IMR-90 (cell line): ENCODE measurements at regions not wholly inside any gene's neighbourhood (a gene's known extent, or its start where the extent isn't known, plus 50 kb on each side); places are given as distances from the start of the nearest gene placed in this dataset.

Source experiments
- ATAC-seq: fragments of 200-7000 bp; cut with Tn5 transposase; 2 replicates; pipeline ENCODE4 v1.9.1; 2020; ENCODE audit warnings: low read depth, mild to moderate bottlenecking, moderate library complexity
- BruUV-seq: library from RNA; stranded (reverse); fragments of 400-500 nt; replicated peaks from 2 replicates; lab custom pipeline; 2021; lab: Mats Ljungman, UMichigan
- CTCF ChIA-PET: fragments of 300-600 bp; formaldehyde crosslinking; extraction: SDS; loops from one replicate; lab custom pipeline; 2021; ENCODE audit warnings: antibody characterized with exemption; lab: Yijun Ruan, JAX
- POLR2A ChIA-PET: fragments of 300-600 bp; sonication (Branson Sonifier 250); formaldehyde crosslinking; loops from one replicate; lab custom pipeline; 2022; ENCODE audit warnings: antibody characterized with exemption; ENCODE audit not compliant: unreplicated experiment; lab: Charles Lee
- DNase-seq: peaks from one replicate; pipeline ENCODE4 v3.0.0; 2013
- H2AFZ ChIP-seq: replicated peaks from 2 replicates; pipeline ENCODE3; 2013; ENCODE audit warnings: low read length, mild to moderate bottlenecking; ENCODE audit not compliant: poor library complexity
- H2AK5ac ChIP-seq: 2 replicates; pipeline ENCODE4 v1.6.1; 2013; ENCODE audit warnings: low read depth, low read length, inconsistent platforms
- H2AK9ac ChIP-seq: replicated peaks from 2 replicates; pipeline ENCODE3; 2013; ENCODE audit warnings: mild to moderate bottlenecking, low read depth, low read length, moderate library complexity; ENCODE audit not compliant: poor library complexity
- H2BK120ac ChIP-seq: 2 replicates; pipeline ENCODE4 v1.6.1; 2013; ENCODE audit warnings: low read depth, low read length, inconsistent platforms
- H2BK15ac ChIP-seq: 3 replicates; pipeline ENCODE4 v1.6.1; 2013; ENCODE audit warnings: low read depth, low read length, inconsistent platforms
- H2BK20ac ChIP-seq: 2 replicates; pipeline ENCODE4 v1.6.1; 2013; ENCODE audit warnings: low read depth, mild to moderate bottlenecking, inconsistent platforms, low read length, moderate library complexity
- H2BK5ac ChIP-seq: 2 replicates; pipeline ENCODE4 v1.6.1; 2013; ENCODE audit warnings: mild to moderate bottlenecking, low read depth, low read length, inconsistent platforms; ENCODE audit not compliant: poor library complexity, severe bottlenecking
- H3K14ac ChIP-seq: replicated peaks from 2 replicates; pipeline ENCODE4 v1.6.1; 2013; ENCODE audit warnings: low read depth, low read length, inconsistent platforms
- H3K18ac ChIP-seq: 2 replicates; pipeline ENCODE4 v1.6.1; 2013; ENCODE audit warnings: low read depth, low read length, control low read depth
- H3K23ac ChIP-seq: 2 replicates; pipeline ENCODE4 v1.6.1; 2013; ENCODE audit warnings: low read depth, low read length, inconsistent platforms
- H3K27ac ChIP-seq: 2 replicates; pipeline ENCODE4 v1.5.1; 2013; ENCODE audit warnings: mild to moderate bottlenecking, control low read depth, low read length; ENCODE audit not compliant: insufficient read depth
- H3K27me3 ChIP-seq: 2 replicates; pipeline ENCODE4 v1.6.1; 2013; ENCODE audit warnings: low read length; ENCODE audit not compliant: control insufficient read depth, insufficient read depth
- H3K36me3 ChIP-seq: 2 replicates; pipeline ENCODE4 v1.6.1; 2013; ENCODE audit warnings: low read length, mixed read lengths; ENCODE audit not compliant: control insufficient read depth, insufficient read depth
- H3K4ac ChIP-seq: 2 replicates; pipeline ENCODE4 v1.6.1; 2013; ENCODE audit warnings: low read depth, low read length, inconsistent platforms
- H3K4me1 ChIP-seq: 2 replicates; pipeline ENCODE4 v1.6.1; 2013; ENCODE audit warnings: low read length, mixed read lengths; ENCODE audit not compliant: control insufficient read depth, insufficient read depth
- H3K4me2 ChIP-seq: 2 replicates; pipeline ENCODE4 v1.6.1; 2013; ENCODE audit warnings: low read depth, mild to moderate bottlenecking, control low read depth, low read length, moderate library complexity
- H3K4me3 ChIP-seq: 2 replicates; pipeline ENCODE4 v1.5.1; 2013; ENCODE audit warnings: low read depth, mild to moderate bottlenecking, control low read depth, low read length, moderate library complexity; ENCODE audit not compliant: insufficient read depth
- H3K56ac ChIP-seq: 2 replicates; pipeline ENCODE4 v1.6.1; 2013; ENCODE audit warnings: low read length, inconsistent platforms; ENCODE audit not compliant: insufficient read depth; ENCODE audit errors: extremely low read depth
- H3K79me1 ChIP-seq, 2 experiments: 2 replicates each; pipeline ENCODE4 v1.6.1; 2013; ENCODE audit warnings: low read length in 2 of 2, inconsistent platforms in 1 of 2, low read depth in 1 of 2
- H3K9ac ChIP-seq: 2 replicates; pipeline ENCODE4 v1.6.1; 2013; ENCODE audit warnings: low read depth, low read length, control low read depth
- H3K9me1 ChIP-seq: 2 replicates; pipeline ENCODE4 v1.6.1; 2013; ENCODE audit warnings: low read length, inconsistent platforms; ENCODE audit not compliant: insufficient read depth
- H3K9me3 ChIP-seq: 2 replicates; pipeline ENCODE4 v1.6.1; 2013; ENCODE audit warnings: low read length; ENCODE audit not compliant: control insufficient read depth, insufficient read depth
- H4K20me1 ChIP-seq: 2 replicates; pipeline ENCODE4 v1.6.1; 2013; ENCODE audit warnings: low read length, inconsistent platforms; ENCODE audit not compliant: insufficient read depth
- H4K5ac ChIP-seq: 2 replicates; pipeline ENCODE4 v1.6.1; 2013; ENCODE audit warnings: mild to moderate bottlenecking, low read depth, low read length, control low read depth
- H4K8ac ChIP-seq, 2 experiments: 2 replicates each; pipeline ENCODE4 v1.6.1; 2013; ENCODE audit warnings: low read depth in 2 of 2, low read length in 2 of 2, control low read depth in 1 of 2, inconsistent platforms in 1 of 2
- H4K91ac ChIP-seq: 2 replicates; pipeline ENCODE4 v1.6.1; 2013; ENCODE audit warnings: low read depth, low read length, inconsistent platforms; ENCODE audit not compliant: insufficient read depth
- BHLHE40 ChIP-seq: fragments of 150-350 bp; IDR thresholded peaks from 2 replicates; pipeline ENCODE4 v1.6.1; 2016; ENCODE audit warnings: mild to moderate bottlenecking, low read depth, low read length
- CEBPB ChIP-seq: IDR thresholded peaks from 2 replicates; pipeline ENCODE4 v1.6.1; 2012; ENCODE audit warnings: low read depth, low read length, improper control_type of control experiment
- CHD1 ChIP-seq: IDR thresholded peaks from 2 replicates; pipeline ENCODE4 v1.6.1; 2012; ENCODE audit warnings: low read depth, low read length, improper control_type of control experiment
- CTCF ChIP-seq: conservative IDR thresholded peaks from 2 replicates; pipeline ENCODE4 v1.5.1; 2012; ENCODE audit warnings: mild to moderate bottlenecking, low read depth, low read length, improper control_type of control experiment
- ELK1 ChIP-seq: fragments of 150-350 bp; IDR thresholded peaks from 2 replicates; pipeline ENCODE4 v1.6.1; 2016; ENCODE audit warnings: low read depth, mild to moderate bottlenecking, low read length, moderate library complexity, borderline replicate concordance
- FOS ChIP-seq: fragments of 150-350 bp; IDR thresholded peaks from 2 replicates; pipeline ENCODE4 v1.6.1; 2016; ENCODE audit warnings: low read depth, low read length
- MAFK ChIP-seq: IDR thresholded peaks from 2 replicates; pipeline ENCODE4 v1.6.1; 2012; ENCODE audit warnings: low read depth, low read length, improper control_type of control experiment
- MAZ ChIP-seq: IDR thresholded peaks from 2 replicates; pipeline ENCODE4 v1.6.1; 2012; ENCODE audit warnings: low read depth, mild to moderate bottlenecking, low read length, improper control_type of control experiment, moderate library complexity, borderline replicate concordance
- NFE2L2 ChIP-seq: fragments of 150-350 bp; IDR thresholded peaks from 2 replicates; pipeline ENCODE4 v1.6.1; 2016; ENCODE audit warnings: low read depth, mild to moderate bottlenecking, low read length
- RAD21 ChIP-seq: IDR thresholded peaks from 2 replicates; pipeline ENCODE4 v1.6.1; 2012; ENCODE audit warnings: low read length, improper control_type of control experiment
- RCOR1 ChIP-seq: IDR thresholded peaks from 2 replicates; pipeline ENCODE4 v1.6.1; 2012; ENCODE audit warnings: mild to moderate bottlenecking, low read length, improper control_type of control experiment; ENCODE audit not compliant: insufficient replicate concordance
- RFX5 ChIP-seq: IDR thresholded peaks from 2 replicates; pipeline ENCODE4 v1.8.0; 2012; ENCODE audit warnings: low read depth, mild to moderate bottlenecking, low read length, moderate library complexity
- SMC3 ChIP-seq: fragments of 150-350 bp; IDR thresholded peaks from 2 replicates; pipeline ENCODE4 v1.6.1; 2016; ENCODE audit warnings: low read depth, mild to moderate bottlenecking, antibody characterized with exemption, low read length, moderate library complexity
- USF2 ChIP-seq: fragments of 150-350 bp; IDR thresholded peaks from 2 replicates; pipeline ENCODE4 v1.6.1; 2017; ENCODE audit warnings: mild to moderate bottlenecking, antibody characterized with exemption, low read length, low read depth
- WGBS, 2 experiments: methylation state at CpG; one replicate each; pipeline versions ENCODE4 v1.1.5 to v1.1.7; 2013; ENCODE audit warnings: missing lambda C conversion rate in 2 of 2; ENCODE audit not compliant: insufficient read length in 1 of 2; ENCODE audit errors: extremely low coverage in 2 of 2; 5-methylcytosine and 5-hydroxymethylcytosine counted together
- dilution Hi-C: fragments of 300-500 bp; cut with HindIII; formaldehyde crosslinking; loops from one replicate; pipeline ENCODE4 v1.14.3; 2018; ENCODE audit warnings: low sequenced_read_pairs; ENCODE audit not compliant: unreplicated experiment
- in situ Hi-C: fragments of 300-500 bp; cut with MboI; formaldehyde crosslinking; loops from 3 replicates; pipeline ENCODE4 v1.14.3; 2019; ENCODE audit warnings: low sequenced_read_pairs, inconsistent platforms, mixed read lengths
- intact Hi-C: fragments of 100-400 bp; cut with micrococcal nuclease; formaldehyde crosslinking; loops from 2 replicates; pipeline ENCODE4 v1.10.0; 2022

GRCh38 chr1:79588719-79589118, 582.2 kb upstream of the ADGRL4 start:
- H2AK9ac ChIP-seq = no peak overlapping the region
- ATAC-seq = no peak
- in situ Hi-C loops = no loop called here
- no peak overlapping the region for H3K9ac ChIP-seq
- no peak overlapping the region for H4K8ac ChIP-seq
- H3K4me2 ChIP-seq = no peak overlapping the region
- H4K91ac ChIP-seq = no peak overlapping the region
- no peak overlapping the region for H2AK5ac ChIP-seq
- no peak overlapping the region for H2AFZ ChIP-seq
- ChIA-PET POLR2A (no interaction called here), CTCF (no interaction called here)
- H2BK5ac ChIP-seq = no peak overlapping the region
- H3K79me1 ChIP-seq = no peaks in the 10 kb centered on the region
- H4K20me1 ChIP-seq = no peaks in the 10 kb centered on the region
- 0 out of 2 replicates have a peak, but pooled peaks cover under 1% of the 10 kb centered on the region for H3K9me3 ChIP-seq
- no peak overlapping the region for H3K18ac ChIP-seq
- dilution Hi-C loops = no loop called here
- no peak overlapping the region for H3K56ac ChIP-seq
- H3K27me3 ChIP-seq = no peaks in the 10 kb centered on the region
- H3K36me3 ChIP-seq = no peaks in the 10 kb centered on the region
- H3K9me1 ChIP-seq = no peaks in the 10 kb centered on the region
- H4K5ac ChIP-seq = no peak overlapping the region
- no TSS peak for BruUV-seq
- DNase-seq = no peak
- H3K23ac ChIP-seq = no peak overlapping the region
- no peak for TF ChIP-seq FOS
- no peak for TF ChIP-seq RFX5
- TF ChIP-seq USF2 = no peak
- no peak for TF ChIP-seq CEBPB
- no peak for TF ChIP-seq ELK1
- TF ChIP-seq BHLHE40 = no peak
- no peak for TF ChIP-seq CHD1
- no peak for TF ChIP-seq RAD21
- no peak for TF ChIP-seq MAFK
- TF ChIP-seq CTCF = no peak
- TF ChIP-seq SMC3 = no peak
- TF ChIP-seq RCOR1 = no peak
- TF ChIP-seq MAZ = no peak
- no peak for TF ChIP-seq NFE2L2
- H3K4ac ChIP-seq = no peak overlapping the region
- H2BK20ac ChIP-seq = no peak overlapping the region
- H2BK15ac ChIP-seq = no peak overlapping the region
- no peak overlapping the region for H3K27ac ChIP-seq
- no peak overlapping the region for H3K14ac ChIP-seq
- no peak overlapping the region for H3K4me3 ChIP-seq
- no peak overlapping the region for H2BK120ac ChIP-seq
- WGBS, 2 experiments = no CpG with 5 or more reads among the region's 2 CpGs
- intact Hi-C loops = no loop called here
- H3K4me1 ChIP-seq = no peaks in the 10 kb centered on the region
